ENCODE measurements at regions not wholly inside any gene's neighbourhood (a gene's known extent, or its start where the extent isn't known, plus 50 kb on each side); places are given as distances from the start of the nearest gene placed in this dataset.

DNA sequence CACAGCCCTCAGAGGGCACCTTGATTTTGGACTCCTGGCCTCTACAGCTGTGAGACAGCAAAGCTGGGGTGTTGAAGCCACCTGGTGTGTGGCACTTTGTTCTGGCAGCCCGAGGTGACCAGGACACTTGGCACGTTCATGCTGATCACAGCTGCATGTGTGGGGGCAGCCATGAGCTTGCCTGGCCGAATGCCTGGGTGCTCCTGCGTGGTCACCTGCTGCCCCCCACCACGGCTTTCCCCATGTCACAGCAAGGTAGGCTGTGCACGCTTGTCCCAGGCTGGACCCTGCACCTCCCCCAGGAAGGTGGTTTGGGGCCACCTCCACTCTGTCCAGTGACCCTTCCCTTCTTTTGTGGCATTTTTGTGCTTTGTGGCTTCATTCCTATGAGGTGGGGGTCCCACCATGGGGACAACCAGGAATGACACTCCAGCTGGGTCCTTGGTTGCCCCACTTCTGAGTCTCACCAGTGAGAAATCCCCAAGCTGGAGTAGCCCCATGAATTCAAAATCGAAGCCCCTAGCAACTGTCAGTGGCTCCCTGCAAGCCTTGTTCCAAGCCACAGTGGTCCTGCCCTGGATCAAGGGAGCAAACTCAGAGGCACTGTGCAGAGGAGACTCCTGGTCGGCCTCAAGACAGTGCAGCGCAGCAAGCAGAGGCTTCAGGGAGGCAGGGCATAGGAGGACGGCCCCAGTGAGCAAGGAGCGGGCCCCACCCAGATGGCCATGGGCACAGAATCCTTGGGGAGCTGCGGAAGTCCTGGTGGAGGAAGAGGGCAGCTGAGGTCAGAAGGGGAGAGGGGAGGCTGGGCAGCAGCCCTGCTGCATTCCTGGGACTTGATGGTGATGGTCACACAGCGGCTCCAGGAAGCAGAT is 121.4 kb upstream of the HS6ST1 start:
- DNase-seq (ENCODE audit: insufficient read length, low spot score) (no peak), FAIRE-seq (no peak)
- TF ChIP-seq PAX5 (IDR thresholded peaks at IDR 0.05; ENCODE audit: insufficient read depth, low read length, severe bottlenecking) (no peak), POLR2A (IDR thresholded peaks at IDR 0.05; ENCODE audit: low read depth, low read length) (no peak), POLR2AphosphoS5 (IDR thresholded peaks at IDR 0.05; ENCODE audit: low read depth, low read length) (no peak), TAF1 (IDR thresholded peaks at IDR 0.05; ENCODE audit: low read depth, low read length) (no peak), SPI1 (IDR thresholded peaks at IDR 0.05; ENCODE audit: low read depth, low read length) (no peak), POU2F2 (IDR thresholded peaks at IDR 0.05; ENCODE audit: low read depth, low read length) (no peak)

GRCh38 chr2:128440666-128441340 is 122.1 kb upstream of the HS6ST1 start:
- FAIRE-seq: no peak
- TF ChIP-seq POU2F2 (IDR thresholded peaks at IDR 0.05; ENCODE audit: low read depth, low read length) (no peak), POLR2A (IDR thresholded peaks at IDR 0.05; ENCODE audit: low read depth, low read length) (no peak), PAX5 (IDR thresholded peaks at IDR 0.05; ENCODE audit: insufficient read depth, low read length, severe bottlenecking) (no peak), TAF1 (IDR thresholded peaks at IDR 0.05; ENCODE audit: low read depth, low read length) (no peak), POLR2AphosphoS5 (IDR thresholded peaks at IDR 0.05; ENCODE audit: low read depth, low read length) (no peak), SPI1 (IDR thresholded peaks at IDR 0.05; ENCODE audit: low read depth, low read length) (no peak)

DNA sequence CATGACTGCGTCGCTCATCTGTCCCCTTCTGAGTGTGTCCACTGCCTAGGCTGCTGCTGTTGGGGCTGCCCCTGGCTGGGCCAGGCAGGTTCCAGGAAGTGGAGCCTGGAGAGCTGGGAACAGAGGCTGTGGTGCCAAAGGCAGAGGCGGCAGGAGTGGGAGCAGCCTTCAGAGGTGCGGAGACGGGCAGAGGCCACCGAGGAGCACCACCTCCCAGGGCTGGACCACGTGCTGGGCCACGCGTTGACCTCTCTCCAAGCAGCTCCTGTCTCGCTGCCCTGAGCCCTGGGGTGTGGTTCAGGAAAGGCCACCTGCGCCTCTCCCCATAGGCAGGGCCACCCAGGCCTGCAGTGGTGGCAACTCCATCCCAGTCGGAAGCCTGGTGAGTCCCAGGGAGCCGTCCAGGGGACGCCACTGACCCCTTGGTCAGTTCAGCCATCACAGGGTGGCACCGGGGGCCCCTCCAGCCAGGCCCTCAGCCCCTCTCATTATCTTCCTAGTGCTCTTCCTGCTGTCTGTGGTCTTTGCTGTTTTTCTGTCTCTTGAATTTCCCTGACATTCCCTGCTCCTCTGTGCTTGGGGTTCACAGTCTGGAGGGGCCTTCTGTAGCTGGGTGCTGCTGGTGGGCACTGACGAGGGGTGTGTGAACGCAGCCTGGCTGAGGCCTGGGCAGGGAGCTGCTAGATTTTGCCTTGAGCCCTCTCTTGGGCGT is 122.8 kb upstream of the HS6ST1 start:
- no peak for TF ChIP-seq TAF1 (IDR thresholded peaks at IDR 0.05; ENCODE audit: low read depth, low read length)
- TF ChIP-seq PAX5 (IDR thresholded peaks at IDR 0.05; ENCODE audit: insufficient read depth, low read length, severe bottlenecking): no peak
- no peak for TF ChIP-seq SPI1 (IDR thresholded peaks at IDR 0.05; ENCODE audit: low read depth, low read length)
- TF ChIP-seq POLR2A (IDR thresholded peaks at IDR 0.05; ENCODE audit: low read depth, low read length): no peak
- DNase-seq (ENCODE audit: insufficient read length, low spot score) (no peak), FAIRE-seq (no peak)

More at GRCh38 chr2:128440666-128441340, 122.1 kb upstream of the HS6ST1 start:
- DNase-seq (ENCODE audit: insufficient read length, low spot score): no peak

DNA sequence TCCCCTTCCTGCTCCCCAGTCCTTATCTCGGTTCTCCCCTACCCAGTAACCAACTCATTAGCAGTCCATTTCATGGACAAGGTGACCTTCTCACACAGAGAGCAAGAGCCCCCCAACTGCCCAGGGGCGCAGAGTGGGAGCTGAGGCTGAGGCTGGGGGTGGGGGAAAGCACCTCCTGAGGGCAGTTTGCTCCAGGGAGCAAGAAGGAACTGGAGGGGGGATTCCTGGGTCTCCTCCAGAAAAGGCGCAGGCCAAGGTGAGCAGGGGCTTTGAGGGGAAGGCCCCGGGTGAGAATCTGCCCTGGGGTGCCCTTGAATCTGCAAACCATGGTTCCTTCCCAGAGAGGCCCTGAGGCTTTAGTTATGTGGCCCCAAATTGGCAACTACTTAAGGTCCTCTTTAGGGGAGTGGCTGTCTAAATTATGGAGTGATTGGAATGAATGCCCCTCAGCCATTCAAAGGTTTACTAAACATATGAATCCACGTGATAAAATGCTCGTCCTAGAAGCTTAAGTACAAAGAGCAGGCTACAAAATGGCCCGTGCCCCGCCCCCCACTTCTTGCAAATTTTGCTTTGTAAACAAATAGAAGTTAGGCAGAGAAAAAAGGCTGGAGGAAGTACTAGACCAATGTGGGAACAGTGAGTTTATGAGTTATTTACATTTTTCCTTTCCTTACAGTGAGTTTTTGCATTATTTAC is 123.5 kb upstream of the HS6ST1 start:
- FAIRE-seq (no peak), DNase-seq (ENCODE audit: insufficient read length, low spot score) (no peak)
- TF ChIP-seq POLR2A (IDR thresholded peaks at IDR 0.05; ENCODE audit: low read depth, low read length): no peak
- TF ChIP-seq TAF1 (IDR thresholded peaks at IDR 0.05; ENCODE audit: low read depth, low read length): no peak
- TF ChIP-seq SPI1 (IDR thresholded peaks at IDR 0.05; ENCODE audit: low read depth, low read length): no peak
- no peak for TF ChIP-seq PAX5 (IDR thresholded peaks at IDR 0.05; ENCODE audit: insufficient read depth, low read length, severe bottlenecking)
- TF ChIP-seq POU2F2 (IDR thresholded peaks at IDR 0.05; ENCODE audit: low read depth, low read length): no peak
- no peak for TF ChIP-seq POLR2AphosphoS5 (IDR thresholded peaks at IDR 0.05; ENCODE audit: low read depth, low read length)

GRCh38 chr2:128442891-128443302 is 124.2 kb upstream of the HS6ST1 start:
- no peak for FAIRE-seq
- TF ChIP-seq PAX5 (IDR thresholded peaks at IDR 0.05; ENCODE audit: insufficient read depth, low read length, severe bottlenecking) (no peak), POLR2AphosphoS5 (IDR thresholded peaks at IDR 0.05; ENCODE audit: low read depth, low read length) (no peak), TAF1 (IDR thresholded peaks at IDR 0.05; ENCODE audit: low read depth, low read length) (no peak), POLR2A (IDR thresholded peaks at IDR 0.05; ENCODE audit: low read depth, low read length) (no peak), POU2F2 (IDR thresholded peaks at IDR 0.05; ENCODE audit: low read depth, low read length) (no peak), SPI1 (IDR thresholded peaks at IDR 0.05; ENCODE audit: low read depth, low read length) (no peak)
- DNase-seq (ENCODE audit: insufficient read length, low spot score): no peak

DNA sequence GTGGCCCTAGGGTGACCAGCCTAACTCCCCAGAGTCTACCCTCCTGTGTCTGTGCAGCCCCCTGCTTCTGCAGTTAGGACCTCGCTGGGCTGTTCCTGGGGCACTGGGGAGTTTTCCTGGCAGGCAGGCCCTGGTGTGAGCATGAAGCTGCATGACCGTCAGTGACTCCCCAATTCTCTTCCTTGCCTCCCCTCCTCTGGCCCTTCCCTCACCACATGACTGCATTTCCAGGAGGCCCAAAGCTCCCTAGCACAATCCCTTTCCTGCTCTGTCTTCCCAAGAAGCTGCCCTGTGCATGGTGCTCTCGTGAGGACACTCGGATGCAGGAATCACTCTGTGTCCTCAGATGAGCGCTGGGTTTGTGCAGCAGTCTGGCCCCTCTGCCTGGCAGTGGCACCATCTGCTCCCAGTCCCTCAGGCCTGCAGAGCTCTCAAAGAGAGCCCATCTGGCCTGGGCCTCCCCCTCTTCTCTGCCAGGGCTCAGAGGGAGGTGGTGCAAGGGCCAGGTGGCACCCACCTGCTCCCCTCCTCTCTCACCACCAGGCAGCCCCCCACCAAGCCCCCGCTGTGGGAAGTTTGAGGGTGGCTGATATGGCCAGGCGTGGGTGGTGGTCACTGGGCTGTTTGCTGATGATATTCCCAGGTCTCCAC is 125.6 kb upstream of the HS6ST1 start:
- no peak for DNase-seq (ENCODE audit: insufficient read length, low spot score)
- TF ChIP-seq POLR2A (IDR thresholded peaks at IDR 0.05; ENCODE audit: low read depth, low read length) (no peak), SPI1 (IDR thresholded peaks at IDR 0.05; ENCODE audit: low read depth, low read length) (no peak), TAF1 (IDR thresholded peaks at IDR 0.05; ENCODE audit: low read depth, low read length) (no peak), POLR2AphosphoS5 (IDR thresholded peaks at IDR 0.05; ENCODE audit: low read depth, low read length) (no peak), PAX5 (IDR thresholded peaks at IDR 0.05; ENCODE audit: insufficient read depth, low read length, severe bottlenecking) (no peak), POU2F2 (IDR thresholded peaks at IDR 0.05; ENCODE audit: low read depth, low read length) (no peak)

GRCh38 chr2:128444816-128445522 is 126.3 kb upstream of the HS6ST1 start:
- FAIRE-seq (no peak), DNase-seq (ENCODE audit: insufficient read length, low spot score) (no peak)
- TF ChIP-seq PAX5 (IDR thresholded peaks at IDR 0.05; ENCODE audit: insufficient read depth, low read length, severe bottlenecking): no peak
- TF ChIP-seq SPI1 (IDR thresholded peaks at IDR 0.05; ENCODE audit: low read depth, low read length): no peak
- no peak for TF ChIP-seq POU2F2 (IDR thresholded peaks at IDR 0.05; ENCODE audit: low read depth, low read length)
- no peak for TF ChIP-seq TAF1 (IDR thresholded peaks at IDR 0.05; ENCODE audit: low read depth, low read length)
- TF ChIP-seq POLR2AphosphoS5 (IDR thresholded peaks at IDR 0.05; ENCODE audit: low read depth, low read length): no peak
- TF ChIP-seq POLR2A (IDR thresholded peaks at IDR 0.05; ENCODE audit: low read depth, low read length): no peak

More for the DNA sequence above, 125.6 kb upstream of the HS6ST1 start:
- FAIRE-seq: no peak

DNA sequence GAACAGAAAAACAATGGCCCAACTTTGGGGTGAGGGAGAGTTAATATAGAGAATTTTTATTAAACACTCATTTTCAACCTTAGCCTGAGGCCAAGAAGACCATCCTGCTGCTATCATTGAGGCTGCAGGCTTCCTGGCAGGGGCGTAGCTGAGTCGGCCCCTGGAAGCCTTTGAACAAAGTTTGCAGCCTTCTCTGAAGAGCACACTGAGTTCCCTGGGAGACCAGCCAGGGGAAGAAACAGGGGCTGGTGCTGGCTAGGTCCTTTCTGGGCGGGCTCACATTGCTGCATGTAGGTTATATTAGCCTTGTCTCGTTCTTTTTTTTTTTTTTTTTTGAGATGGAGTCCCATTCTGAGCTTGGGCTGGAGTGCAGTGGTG is 126.8 kb upstream of the HS6ST1 start:
- DNase-seq (ENCODE audit: insufficient read length, low spot score) (no peak), FAIRE-seq (no peak)
- TF ChIP-seq PAX5 (IDR thresholded peaks at IDR 0.05; ENCODE audit: insufficient read depth, low read length, severe bottlenecking): no peak
- TF ChIP-seq TAF1 (IDR thresholded peaks at IDR 0.05; ENCODE audit: low read depth, low read length): no peak
- TF ChIP-seq SPI1 (IDR thresholded peaks at IDR 0.05; ENCODE audit: low read depth, low read length): no peak
- TF ChIP-seq POLR2AphosphoS5 (IDR thresholded peaks at IDR 0.05; ENCODE audit: low read depth, low read length): no peak
- no peak for TF ChIP-seq POLR2A (IDR thresholded peaks at IDR 0.05; ENCODE audit: low read depth, low read length)
- no peak for TF ChIP-seq POU2F2 (IDR thresholded peaks at IDR 0.05; ENCODE audit: low read depth, low read length)
